ENCODE measurements at regions not wholly inside any gene's neighbourhood (a gene's known extent, or its start where the extent isn't known, plus 50 kb on each side); places are given as distances from the start of the nearest gene placed in this dataset.

DNA sequence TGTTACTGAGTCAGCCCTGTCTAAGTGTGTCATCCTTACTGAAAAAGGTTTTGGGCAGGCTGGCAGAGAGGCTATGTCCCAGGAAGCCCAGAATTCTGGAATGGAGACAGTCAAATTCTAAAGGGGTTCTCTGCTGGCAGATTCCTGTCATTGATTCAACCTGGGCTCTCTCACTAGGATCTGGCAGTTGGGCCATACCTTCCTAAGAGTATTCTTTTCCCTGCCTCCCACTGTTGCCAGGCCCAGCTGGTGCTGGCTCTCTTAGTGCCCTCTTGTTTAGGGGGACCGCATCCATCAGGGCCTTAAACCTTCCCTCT is 85.0 kb upstream of the EGLN3 start:
- no peak overlapping the region for H3K4me3 ChIP-seq (ENCODE audit: low read depth, low read length)
- TF ChIP-seq, protein P1, sequence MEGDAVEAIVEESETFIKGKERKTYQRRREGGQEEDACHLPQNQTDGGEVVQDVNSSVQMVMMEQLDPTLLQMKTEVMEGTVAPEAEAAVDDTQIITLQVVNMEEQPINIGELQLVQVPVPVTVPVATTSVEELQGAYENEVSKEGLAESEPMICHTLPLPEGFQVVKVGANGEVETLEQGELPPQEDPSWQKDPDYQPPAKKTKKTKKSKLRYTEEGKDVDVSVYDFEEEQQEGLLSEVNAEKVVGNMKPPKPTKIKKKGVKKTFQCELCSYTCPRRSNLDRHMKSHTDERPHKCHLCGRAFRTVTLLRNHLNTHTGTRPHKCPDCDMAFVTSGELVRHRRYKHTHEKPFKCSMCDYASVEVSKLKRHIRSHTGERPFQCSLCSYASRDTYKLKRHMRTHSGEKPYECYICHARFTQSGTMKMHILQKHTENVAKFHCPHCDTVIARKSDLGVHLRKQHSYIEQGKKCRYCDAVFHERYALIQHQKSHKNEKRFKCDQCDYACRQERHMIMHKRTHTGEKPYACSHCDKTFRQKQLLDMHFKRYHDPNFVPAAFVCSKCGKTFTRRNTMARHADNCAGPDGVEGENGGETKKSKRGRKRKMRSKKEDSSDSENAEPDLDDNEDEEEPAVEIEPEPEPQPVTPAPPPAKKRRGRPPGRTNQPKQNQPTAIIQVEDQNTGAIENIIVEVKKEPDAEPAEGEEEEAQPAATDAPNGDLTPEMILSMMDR (IDR thresholded peaks at IDR 0.05; ENCODE audit: low read depth, low read length): no peak

DNA sequence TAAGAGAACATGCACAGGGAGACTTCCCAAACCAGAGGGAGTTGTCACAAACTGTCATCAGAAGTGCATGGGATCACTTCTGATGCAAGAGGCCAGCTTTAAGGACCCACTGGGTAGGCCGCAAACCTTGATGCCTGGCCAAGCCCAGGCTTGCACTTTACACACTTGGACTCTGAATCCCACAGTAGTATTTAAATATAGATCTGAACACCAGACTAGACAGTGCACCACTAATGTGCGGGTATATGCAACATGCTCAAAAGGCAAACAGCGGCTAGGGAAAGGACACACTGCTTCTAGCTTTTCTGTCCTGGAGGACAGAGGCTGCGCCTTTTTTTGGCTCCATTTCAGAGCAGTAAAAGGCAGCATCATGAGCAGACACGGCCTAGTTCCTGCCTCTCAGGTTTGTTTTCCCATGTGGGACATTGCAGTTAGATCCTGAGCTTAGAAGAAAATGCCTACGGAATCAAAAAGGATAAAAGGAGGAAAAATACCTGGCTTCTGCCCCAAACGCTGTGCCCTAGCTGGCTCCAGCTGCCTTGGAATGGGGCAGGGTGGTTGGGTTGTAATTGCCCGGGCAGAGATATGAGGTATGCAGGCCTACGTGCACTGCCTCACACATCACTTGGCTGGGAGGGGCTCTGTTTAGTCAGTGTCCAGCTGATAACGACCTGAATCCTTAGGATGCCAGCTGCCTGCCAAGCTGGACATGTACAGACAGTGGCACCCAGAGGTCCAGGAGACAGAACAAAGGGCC is 84.5 kb upstream of the EGLN3 start:
- H3K4me3 ChIP-seq (ENCODE audit: low read depth, low read length): no peak overlapping the region
- TF ChIP-seq, protein P1 (IDR thresholded peaks at IDR 0.05; ENCODE audit: low read depth, low read length): no peak

DNA sequence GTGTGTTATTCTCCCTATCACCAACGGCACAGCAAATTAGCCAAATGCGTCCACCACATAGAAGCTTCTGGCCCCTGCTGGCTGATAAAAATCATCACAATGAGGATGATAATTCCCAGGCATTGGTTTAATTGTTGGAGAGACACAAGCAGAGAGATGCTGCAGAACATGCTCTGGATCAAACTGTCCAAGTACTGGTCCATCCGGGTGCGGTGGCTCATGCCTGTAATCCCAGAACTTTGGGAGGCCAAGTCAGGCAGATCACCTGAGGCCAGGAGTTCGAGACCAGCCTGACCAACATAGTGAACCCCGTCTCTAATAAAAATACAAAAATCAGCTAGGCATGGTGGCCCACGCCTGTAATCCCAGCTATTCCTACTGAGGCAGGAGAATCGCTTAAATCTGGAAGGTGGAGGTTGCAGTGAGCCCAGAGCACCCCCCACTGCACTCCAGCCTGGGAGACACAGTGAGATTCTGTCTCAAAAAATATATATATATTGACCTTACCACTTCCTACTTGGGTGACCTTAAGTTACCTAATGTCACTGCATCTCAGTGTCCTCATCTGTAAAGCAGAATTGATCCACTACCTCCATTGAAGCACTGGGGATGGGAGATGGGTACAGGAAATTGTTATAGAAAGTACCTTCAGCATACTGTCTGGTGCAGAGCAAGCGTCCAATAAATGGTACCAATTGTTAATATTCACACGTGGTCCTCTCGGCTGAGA is 83.7 kb upstream of the EGLN3 start:
- H3K4me3 ChIP-seq (ENCODE audit: low read depth, low read length): no peak overlapping the region

DNA sequence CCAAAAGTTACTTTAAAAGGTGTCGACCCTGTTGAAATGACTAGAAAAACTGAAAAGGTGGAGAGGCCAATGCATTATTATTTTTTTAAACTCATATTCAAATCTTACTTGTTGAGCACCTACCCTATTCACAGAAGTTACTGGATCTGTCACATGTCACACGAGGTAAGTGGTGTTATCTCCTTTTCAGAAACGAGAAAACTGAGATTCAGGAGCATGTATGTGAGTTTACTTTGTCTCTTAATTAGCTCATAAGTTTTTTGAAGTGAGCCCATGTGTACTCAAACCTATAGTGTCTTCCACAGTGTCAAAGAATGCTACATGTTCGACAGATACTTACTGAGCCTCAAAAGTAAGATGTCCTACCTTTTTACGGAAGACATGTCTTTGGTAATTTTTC is 81.8 kb upstream of the EGLN3 start:
- H3K4me3 ChIP-seq (ENCODE audit: low read depth, low read length): no peak overlapping the region
- TF ChIP-seq, protein P1 (IDR thresholded peaks at IDR 0.05; ENCODE audit: low read depth, low read length): no peak

More for the DNA sequence above, 83.7 kb upstream of the EGLN3 start:
- TF ChIP-seq, protein P1 (IDR thresholded peaks at IDR 0.05; ENCODE audit: low read depth, low read length): no peak

DNA sequence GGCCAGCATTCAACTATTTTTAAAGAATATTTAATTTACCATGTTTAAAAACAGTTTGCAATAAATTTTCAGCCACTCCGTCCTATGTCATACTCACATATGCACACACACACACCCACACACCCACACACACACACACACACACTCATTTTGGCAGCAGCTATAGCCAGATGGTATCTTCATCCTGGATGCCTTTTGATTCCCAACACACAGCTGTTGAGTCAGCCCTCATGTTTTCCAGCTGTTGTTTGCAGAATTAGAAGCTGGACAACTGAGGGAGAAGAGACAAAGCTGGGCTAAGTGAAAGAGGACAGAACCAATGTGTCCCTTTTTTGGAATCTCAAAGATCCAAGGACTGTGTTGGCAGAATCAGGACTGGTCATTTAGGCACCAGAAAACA is 80.0 kb upstream of the EGLN3 start:
- no peak overlapping the region for H3K4me3 ChIP-seq (ENCODE audit: low read depth, low read length)
- TF ChIP-seq, protein P1 (IDR thresholded peaks at IDR 0.05; ENCODE audit: low read depth, low read length): no peak

DNA sequence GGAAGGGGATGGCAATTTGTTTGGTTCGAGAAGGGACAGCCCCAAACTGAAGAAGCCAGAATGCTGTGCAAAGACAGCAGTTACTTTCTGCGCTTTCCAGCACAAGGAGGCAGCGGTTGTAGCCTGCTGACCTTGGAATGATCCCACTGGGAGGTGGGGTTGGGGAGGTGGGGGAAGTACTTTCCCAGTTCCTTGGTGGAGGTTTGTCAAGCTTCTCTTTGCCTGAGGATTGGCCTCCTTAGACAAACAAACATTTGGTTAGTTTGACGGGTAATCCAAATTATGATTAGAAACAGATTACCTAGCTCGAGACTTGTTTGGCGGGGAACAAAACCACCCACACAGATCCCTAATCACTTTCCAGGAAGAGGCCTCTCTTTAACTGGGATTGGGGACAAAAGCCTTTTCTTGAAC is 79.1 kb upstream of the EGLN3 start:
- no peak overlapping the region for H3K4me3 ChIP-seq (ENCODE audit: low read depth, low read length)
- TF ChIP-seq, protein P1 (IDR thresholded peaks at IDR 0.05; ENCODE audit: low read depth, low read length): no peak

DNA sequence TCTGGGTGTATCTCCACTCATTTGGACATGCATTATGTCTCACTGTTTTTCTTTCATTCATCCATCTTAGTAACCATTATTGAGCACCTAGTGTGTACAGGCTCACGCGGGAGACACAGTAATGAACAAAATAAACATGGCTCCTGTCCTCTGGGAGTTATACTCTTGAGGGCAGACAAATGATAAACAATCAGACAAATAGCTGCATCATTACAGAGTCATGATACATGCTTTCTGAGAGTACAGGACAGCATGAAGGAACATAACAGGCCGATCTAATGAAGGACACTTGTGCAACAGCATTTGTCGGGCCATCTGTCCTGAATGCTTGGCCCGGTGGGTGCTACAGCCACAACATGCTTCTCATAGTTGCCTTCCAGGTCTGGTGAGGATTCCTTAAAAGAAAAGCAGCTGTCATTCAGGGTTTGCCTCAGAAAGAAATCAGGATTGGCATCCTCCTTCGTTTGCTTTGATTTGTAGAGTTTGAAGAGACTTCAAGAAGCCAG is 77.2 kb upstream of the EGLN3 start:
- no peak overlapping the region for H3K4me3 ChIP-seq (ENCODE audit: low read depth, low read length)
- TF ChIP-seq, protein P1 (IDR thresholded peaks at IDR 0.05; ENCODE audit: low read depth, low read length): no peak
